ENCODE measurements at regions not wholly inside any gene's neighbourhood (a gene's known extent, or its start where the extent isn't known, plus 50 kb on each side); places are given as distances from the start of the nearest gene placed in this dataset.

DNA sequence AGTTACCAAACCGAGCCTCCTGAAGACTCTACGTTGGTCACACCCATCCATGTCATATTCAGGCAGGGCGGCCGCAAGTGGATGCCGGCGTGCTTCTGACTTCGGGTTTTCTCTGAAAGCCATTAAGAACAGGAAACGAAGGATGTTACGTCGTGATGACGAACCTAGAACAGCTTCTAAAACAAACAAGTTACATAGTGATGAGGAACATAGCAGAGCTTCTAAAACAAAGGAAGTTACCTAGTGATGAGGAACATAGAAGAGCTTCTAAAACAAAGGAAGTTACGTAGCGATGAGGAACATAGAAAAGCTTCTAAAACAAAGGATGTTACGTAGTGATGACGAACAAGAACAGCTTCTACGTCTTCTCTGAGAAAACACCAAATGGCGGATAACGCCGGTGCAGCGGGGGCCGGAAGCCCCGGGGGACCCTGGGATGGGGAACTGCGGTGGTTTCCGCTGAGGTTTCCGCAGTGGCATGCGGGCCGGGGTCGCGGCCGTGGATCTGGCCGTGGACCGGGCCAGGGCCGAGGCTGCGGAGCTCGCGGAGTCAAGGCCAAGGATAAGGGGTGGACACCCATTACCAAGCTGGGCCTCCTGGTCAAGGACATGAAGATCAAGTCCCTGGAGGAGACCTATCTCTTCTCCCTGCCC is 141.1 kb downstream of the SOCS6 start:
- H3K4me2 ChIP-seq = no peak overlapping the region
- H3K9me3 ChIP-seq (ENCODE audit: low read depth) = no peaks in the 10 kb centered on the region
- H3K36me3 Mint-ChIP-seq = no peaks in the 10 kb centered on the region
- TF ChIP-seq, protein P1, sequence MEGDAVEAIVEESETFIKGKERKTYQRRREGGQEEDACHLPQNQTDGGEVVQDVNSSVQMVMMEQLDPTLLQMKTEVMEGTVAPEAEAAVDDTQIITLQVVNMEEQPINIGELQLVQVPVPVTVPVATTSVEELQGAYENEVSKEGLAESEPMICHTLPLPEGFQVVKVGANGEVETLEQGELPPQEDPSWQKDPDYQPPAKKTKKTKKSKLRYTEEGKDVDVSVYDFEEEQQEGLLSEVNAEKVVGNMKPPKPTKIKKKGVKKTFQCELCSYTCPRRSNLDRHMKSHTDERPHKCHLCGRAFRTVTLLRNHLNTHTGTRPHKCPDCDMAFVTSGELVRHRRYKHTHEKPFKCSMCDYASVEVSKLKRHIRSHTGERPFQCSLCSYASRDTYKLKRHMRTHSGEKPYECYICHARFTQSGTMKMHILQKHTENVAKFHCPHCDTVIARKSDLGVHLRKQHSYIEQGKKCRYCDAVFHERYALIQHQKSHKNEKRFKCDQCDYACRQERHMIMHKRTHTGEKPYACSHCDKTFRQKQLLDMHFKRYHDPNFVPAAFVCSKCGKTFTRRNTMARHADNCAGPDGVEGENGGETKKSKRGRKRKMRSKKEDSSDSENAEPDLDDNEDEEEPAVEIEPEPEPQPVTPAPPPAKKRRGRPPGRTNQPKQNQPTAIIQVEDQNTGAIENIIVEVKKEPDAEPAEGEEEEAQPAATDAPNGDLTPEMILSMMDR (IDR thresholded peaks at IDR 0.05) = no peak
- TF ChIP-seq EZH2 (IDR thresholded peaks at IDR 0.05) (no peak), EZH2phosphoT487 (IDR thresholded peaks at IDR 0.05) (no peak)
- no peaks in the 10 kb centered on the region for H3K9me3 Mint-ChIP-seq
- H3K36me3 ChIP-seq = no peaks in the 10 kb centered on the region
- no peaks in the 10 kb centered on the region for H3K79me2 ChIP-seq (ENCODE audit: low read depth)
- no peaks in the 10 kb centered on the region for H3F3A ChIP-seq (ENCODE audit: low read depth)
- H3K9ac ChIP-seq = no peak overlapping the region
- H4K20me1 ChIP-seq (ENCODE audit: low read depth) = no peaks in the 10 kb centered on the region
- no peak overlapping the region for H3K27ac ChIP-seq
- H3K4me1 Mint-ChIP-seq = no peaks in the 10 kb centered on the region
- no peak overlapping the region for H3K27ac Mint-ChIP-seq
- no peak overlapping the region for H3K4me3 ChIP-seq
- no peak overlapping the region for H2AFZ ChIP-seq (replicated peaks)
- no peak for DNase-seq (ENCODE audit: low spot score)
- no peaks in the 10 kb centered on the region for H3K4me1 ChIP-seq
- peaks cover 3% of the 10 kb centered on the region for H3K27me3 Mint-ChIP-seq (ENCODE audit: insufficient read depth, low read depth)
- no peaks in the 10 kb centered on the region for H3K27me3 ChIP-seq
- H3K4me3 Mint-ChIP-seq = no peak overlapping the region

DNA sequence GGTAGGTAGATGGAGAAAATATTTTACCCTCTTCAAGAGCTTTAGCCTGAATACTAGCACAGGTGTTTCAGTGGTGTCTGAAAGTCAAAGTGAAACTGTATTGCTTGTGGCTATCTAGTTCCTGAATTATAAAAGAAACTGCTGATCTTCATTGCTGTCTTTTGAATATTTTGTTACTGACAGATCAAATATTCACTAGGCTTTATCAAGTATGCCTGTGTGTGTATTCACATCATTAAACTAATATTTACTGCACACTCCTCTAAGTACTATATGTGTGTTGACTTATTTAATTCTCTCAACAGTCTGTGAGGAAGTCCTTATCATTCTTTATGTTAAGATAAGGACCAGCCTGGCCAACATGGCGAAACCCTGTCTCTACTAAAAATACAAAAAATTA is 139.6 kb downstream of the SOCS6 start:
- H3F3A ChIP-seq (ENCODE audit: low read depth) = peaks cover 10% of the 10 kb centered on the region
- H3K27me3 ChIP-seq = no peaks in the 10 kb centered on the region
- H3K9ac ChIP-seq = no peak overlapping the region
- Mint-ChIP-seq H3K27ac (no peak overlapping the region), H3K4me3 (no peak overlapping the region), H3K9me3 (no peaks in the 10 kb centered on the region), H3K27me3 (ENCODE audit: insufficient read depth, low read depth) (peaks cover 3% of the 10 kb centered on the region), H3K4me1 (peaks cover 6% of the 10 kb centered on the region), H3K36me3 (no peaks in the 10 kb centered on the region)
- TF ChIP-seq, protein P1 (IDR thresholded peaks at IDR 0.05) = no peak
- TF ChIP-seq EZH2 (IDR thresholded peaks at IDR 0.05) (no peak), EZH2phosphoT487 (IDR thresholded peaks at IDR 0.05) (no peak)
- no peaks in the 10 kb centered on the region for H3K36me3 ChIP-seq
- no peaks in the 10 kb centered on the region for H3K79me2 ChIP-seq (ENCODE audit: low read depth)
- H3K9me3 ChIP-seq (ENCODE audit: low read depth) = no peaks in the 10 kb centered on the region
- H2AFZ ChIP-seq (replicated peaks) = no peak overlapping the region
- H3K4me1 ChIP-seq = peaks cover 12% of the 10 kb centered on the region
- no peak overlapping the region for H3K27ac ChIP-seq
- no peaks in the 10 kb centered on the region for H4K20me1 ChIP-seq (ENCODE audit: low read depth)
- no peak for DNase-seq (ENCODE audit: low spot score)
- H3K4me3 ChIP-seq = no peak overlapping the region
- no peak overlapping the region for H3K4me2 ChIP-seq

DNA sequence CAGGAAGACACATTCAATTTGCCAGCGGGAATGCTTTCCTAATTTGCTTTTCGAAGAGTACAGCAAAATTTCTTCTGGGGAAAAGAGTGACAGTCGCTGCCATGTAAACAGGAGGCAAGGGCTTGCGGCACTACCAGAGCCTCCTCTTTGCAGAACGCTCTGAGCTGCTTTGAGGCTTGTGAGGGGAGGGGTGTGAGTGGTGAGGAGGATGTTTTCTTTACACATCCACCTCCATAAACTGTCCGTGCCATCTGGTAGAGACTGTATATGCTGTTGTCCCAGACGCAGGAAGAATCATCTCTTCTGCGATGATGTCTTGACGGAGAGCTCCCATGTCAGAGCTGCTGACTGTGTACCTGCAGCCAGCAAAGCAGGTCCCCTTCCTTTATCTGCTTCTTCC is 138.0 kb downstream of the SOCS6 start:
- H2AFZ ChIP-seq (replicated peaks) = no peak overlapping the region
- H3K4me3 Mint-ChIP-seq = no peak overlapping the region

More for the DNA sequence above, 138.0 kb downstream of the SOCS6 start:
- DNase-seq (ENCODE audit: low spot score) = no peak
- Mint-ChIP-seq H3K27ac (no peak overlapping the region), H3K36me3 (no peaks in the 10 kb centered on the region), H3K4me1 (peaks cover 18% of the 10 kb centered on the region), H3K27me3 (ENCODE audit: insufficient read depth, low read depth) (peaks cover 3% of the 10 kb centered on the region), H3K9me3 (no peaks in the 10 kb centered on the region)
- no peak for TF ChIP-seq EZH2phosphoT487 (IDR thresholded peaks at IDR 0.05)
- TF ChIP-seq EZH2 (IDR thresholded peaks at IDR 0.05) = no peak
- TF ChIP-seq, protein P1 (IDR thresholded peaks at IDR 0.05) = no peak
- Histone ChIP-seq H3K79me2 (ENCODE audit: low read depth) (no peaks in the 10 kb centered on the region), H3K4me2 (no peak overlapping the region), H3K4me1 (peaks cover 26% of the 10 kb centered on the region), H3K36me3 (no peaks in the 10 kb centered on the region), H4K20me1 (ENCODE audit: low read depth) (no peaks in the 10 kb centered on the region), H3K9me3 (ENCODE audit: low read depth) (no peaks in the 10 kb centered on the region), H3K4me3 (no peak overlapping the region), H3K27me3 (no peaks in the 10 kb centered on the region), H3K9ac (no peak overlapping the region), H3K27ac (no peak overlapping the region), H3F3A (ENCODE audit: low read depth) (peaks cover 10% of the 10 kb centered on the region)
